Upper lobe of left lung (tissue), 4 donors: ENCODE measurements at regions not wholly inside any gene's neighbourhood (a gene's known extent, or its start where the extent isn't known, plus 50 kb on each side); places are given as distances from the start of the nearest gene placed in this dataset.

ENCODE experiments used
- EP300 ChIP-seq, 4 donors: sonication (generic); formaldehyde crosslinking; IDR thresholded peaks; one replicate each; pipeline ENCODE4 v1.5.1; 2017; ENCODE audit warnings: antibody characterized with exemption in 4 of 4, control low read depth in 2 of 4
- POLR2A ChIP-seq, 4 donors: fragments of 450-650 bp; IDR thresholded peaks; one replicate each; pipeline ENCODE4 v1.5.1; 2016 to 2017; ENCODE audit warnings: antibody characterized with exemption in 4 of 4, mild to moderate bottlenecking in 2 of 4
- POLR2AphosphoS5 ChIP-seq, 2 donors: sonication (generic); formaldehyde crosslinking; IDR thresholded peaks; one replicate each; pipeline ENCODE4 v1.5.1; 2017; ENCODE audit warnings: antibody characterized with exemption in 2 of 2
- TF ChIP-seq, protein P1 (sequence below), 6 experiments: fragments of 450-650 bp in 4 of 6; fragments of 200-600 bp in 2 of 6; sonication (generic) in 2 of 6; IDR thresholded peaks; one replicate each; pipeline ENCODE4 v1.5.1; 2016 to 2019; ENCODE audit warnings: antibody characterized with exemption in 6 of 6

DNA sequence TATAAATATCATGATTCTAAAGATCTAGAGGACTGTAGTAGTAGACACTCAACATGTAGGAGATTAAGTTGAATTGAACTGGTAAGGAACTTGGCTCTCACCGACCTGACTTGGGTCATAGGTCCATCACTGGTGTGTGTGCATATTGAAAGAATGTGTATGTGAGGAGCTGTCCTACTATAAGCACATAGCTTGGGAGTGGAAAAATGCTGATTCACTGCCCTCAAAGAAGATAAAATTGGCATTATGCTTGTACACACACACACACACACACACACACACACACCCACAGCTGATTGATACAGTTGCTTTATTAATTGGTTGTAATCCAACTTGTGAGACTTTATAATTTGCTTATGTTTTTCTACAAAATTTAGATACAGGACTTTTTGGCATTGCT, 411.0 kb upstream of the NR2F2 start:
- TF ChIP-seq, protein P1, sequence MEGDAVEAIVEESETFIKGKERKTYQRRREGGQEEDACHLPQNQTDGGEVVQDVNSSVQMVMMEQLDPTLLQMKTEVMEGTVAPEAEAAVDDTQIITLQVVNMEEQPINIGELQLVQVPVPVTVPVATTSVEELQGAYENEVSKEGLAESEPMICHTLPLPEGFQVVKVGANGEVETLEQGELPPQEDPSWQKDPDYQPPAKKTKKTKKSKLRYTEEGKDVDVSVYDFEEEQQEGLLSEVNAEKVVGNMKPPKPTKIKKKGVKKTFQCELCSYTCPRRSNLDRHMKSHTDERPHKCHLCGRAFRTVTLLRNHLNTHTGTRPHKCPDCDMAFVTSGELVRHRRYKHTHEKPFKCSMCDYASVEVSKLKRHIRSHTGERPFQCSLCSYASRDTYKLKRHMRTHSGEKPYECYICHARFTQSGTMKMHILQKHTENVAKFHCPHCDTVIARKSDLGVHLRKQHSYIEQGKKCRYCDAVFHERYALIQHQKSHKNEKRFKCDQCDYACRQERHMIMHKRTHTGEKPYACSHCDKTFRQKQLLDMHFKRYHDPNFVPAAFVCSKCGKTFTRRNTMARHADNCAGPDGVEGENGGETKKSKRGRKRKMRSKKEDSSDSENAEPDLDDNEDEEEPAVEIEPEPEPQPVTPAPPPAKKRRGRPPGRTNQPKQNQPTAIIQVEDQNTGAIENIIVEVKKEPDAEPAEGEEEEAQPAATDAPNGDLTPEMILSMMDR (IDR thresholded peaks at IDR 0.05) = no peak
- TF ChIP-seq EP300 (IDR thresholded peaks at IDR 0.05) (no peak), POLR2A (IDR thresholded peaks at IDR 0.05) (no peak), POLR2AphosphoS5 (IDR thresholded peaks at IDR 0.05) (no peak)
